ENCODE measurements at regions not wholly inside any gene's neighbourhood (a gene's known extent, or its start where the extent isn't known, plus 50 kb on each side); places are given as distances from the start of the nearest gene placed in this dataset.

GRCh38 chr5:4831325-4831724, 308.8 kb upstream of the ADAMTS16 start:
- no peak for DNase-seq (ENCODE audit: low spot score)

- DNase-seq (ENCODE audit: low spot score) = no peak
Measured at GRCh38 chr5:4832471-4832870, 307.7 kb upstream of the ADAMTS16 start.

GRCh38 chr5:4833104-4833738, 306.9 kb upstream of the ADAMTS16 start:
- DNase-seq (ENCODE audit: low spot score) = no peak

GRCh38 chr5:4837489-4838058, 302.6 kb upstream of the ADAMTS16 start:
- no peak for DNase-seq (ENCODE audit: low spot score)

- DNase-seq (ENCODE audit: low spot score) = no peak
Measured at GRCh38 chr5:4845221-4845620, 294.9 kb upstream of the ADAMTS16 start.

GRCh38 chr5:4847766-4848165, 292.4 kb upstream of the ADAMTS16 start:
- DNase-seq (ENCODE audit: low spot score) = no peak

- no peak for DNase-seq (ENCODE audit: low spot score)
Measured at GRCh38 chr5:4855036-4855435, 285.1 kb upstream of the ADAMTS16 start.

- no peak for DNase-seq (ENCODE audit: low spot score)
Measured at GRCh38 chr5:4855880-4856279, 284.2 kb upstream of the ADAMTS16 start.

GRCh38 chr5:4857761-4858160, 282.4 kb upstream of the ADAMTS16 start:
- no peak for DNase-seq (ENCODE audit: low spot score)

GRCh38 chr5:4859500-4860235, 280.5 kb upstream of the ADAMTS16 start:
- no peak for DNase-seq (ENCODE audit: low spot score)

- DNase-seq (ENCODE audit: low spot score) = no peak
Measured at GRCh38 chr5:4860631-4861030, 279.5 kb upstream of the ADAMTS16 start.

- no peak for DNase-seq (ENCODE audit: low spot score)
Measured at GRCh38 chr5:4862500-4862899, 277.6 kb upstream of the ADAMTS16 start.

GRCh38 chr5:4866131-4866659, 273.9 kb upstream of the ADAMTS16 start:
- DNase-seq (ENCODE audit: low spot score) = no peak

GRCh38 chr5:4866817-4867216, 273.3 kb upstream of the ADAMTS16 start:
- no peak for DNase-seq (ENCODE audit: low spot score)

GRCh38 chr5:4868140-4868735, 271.9 kb upstream of the ADAMTS16 start:
- DNase-seq (ENCODE audit: low spot score) = peak; percentile 58

GRCh38 chr5:4873652-4874051, 266.5 kb upstream of the ADAMTS16 start:
- DNase-seq (ENCODE audit: low spot score) = no peak

- DNase-seq (ENCODE audit: low spot score) = no peak
Measured at GRCh38 chr5:4874097-4874496, 266.0 kb upstream of the ADAMTS16 start.

- no peak for DNase-seq (ENCODE audit: low spot score)
Measured at GRCh38 chr5:4875942-4876341, 264.2 kb upstream of the ADAMTS16 start.

GRCh38 chr5:4876804-4877203, 263.3 kb upstream of the ADAMTS16 start:
- no peak for DNase-seq (ENCODE audit: low spot score)

GRCh38 chr5:4877579-4877978, 262.6 kb upstream of the ADAMTS16 start:
- no peak for DNase-seq (ENCODE audit: low spot score)

- no peak for DNase-seq (ENCODE audit: low spot score)
Measured at GRCh38 chr5:4879075-4879474, 261.1 kb upstream of the ADAMTS16 start.

- peak; percentile 59 for DNase-seq (ENCODE audit: low spot score)
Measured at GRCh38 chr5:4879693-4880303, 260.3 kb upstream of the ADAMTS16 start.
